Hepatocyte (in vitro differentiated cells): ENCODE measurements at regions not wholly inside any gene's neighbourhood (a gene's known extent, or its start where the extent isn't known, plus 50 kb on each side); places are given as distances from the start of the nearest gene placed in this dataset.

Source experiments
- DNase-seq: peaks from one replicate; pipeline ENCODE4 v3.0.0-alpha.2; 2016; ENCODE audit warnings: low spot score
- H2AFZ ChIP-seq: fragments of 200-600 bp; sonication (generic); 2 replicates; pipeline ENCODE4 v1.6.0; 2016; ENCODE audit warnings: antibody characterized with exemption, mild to moderate bottlenecking
- H3K27ac ChIP-seq: fragments of 200-600 bp; sonication (generic); 2 replicates; pipeline ENCODE4 v1.5.1; 2016; ENCODE audit warnings: mild to moderate bottlenecking
- H3K27me3 ChIP-seq: fragments of 200-600 bp; sonication (generic); 2 replicates; pipeline ENCODE4 v1.6.1; 2016
- H3K36me3 ChIP-seq: fragments of 200-600 bp; sonication (generic); replicated peaks from 2 replicates; pipeline ENCODE4 v1.5.1; 2016; ENCODE audit warnings: low read depth; ENCODE audit not compliant: insufficient read depth
- H3K4me1 ChIP-seq: fragments of 200-600 bp; sonication (generic); 2 replicates; pipeline ENCODE4 v1.5.1; 2016; ENCODE audit warnings: mild to moderate bottlenecking, moderate library complexity; ENCODE audit not compliant: insufficient read depth
- H3K4me2 ChIP-seq: fragments of 200-600 bp; sonication (generic); 2 replicates; pipeline ENCODE4 v1.6.0; 2016
- H3K4me3 ChIP-seq: fragments of 200-600 bp; sonication (generic); 2 replicates; pipeline ENCODE4 v1.5.1; 2016; ENCODE audit warnings: mild to moderate bottlenecking
- H3K79me2 ChIP-seq: fragments of 200-600 bp; sonication (generic); 2 replicates; pipeline ENCODE4 v1.6.0; 2017; ENCODE audit warnings: mild to moderate bottlenecking
- H3K9me2 ChIP-seq: fragments of 200-600 bp; sonication (generic); replicated peaks from 2 replicates; pipeline ENCODE4 v1.6.0; 2017; ENCODE audit warnings: mild to moderate bottlenecking; ENCODE audit not compliant: insufficient read depth
- H3K9me3 ChIP-seq: fragments of 200-600 bp; sonication (generic); 2 replicates; pipeline ENCODE4 v1.5.1; 2016; ENCODE audit warnings: low read depth, mild to moderate bottlenecking
- H4K20me1 ChIP-seq: fragments of 200-600 bp; sonication (generic); 2 replicates; pipeline ENCODE4 v1.6.0; 2016; ENCODE audit warnings: mild to moderate bottlenecking; ENCODE audit not compliant: insufficient read depth, poor library complexity, severe bottlenecking
- CTCF ChIP-seq: fragments of 200-600 bp; sonication (generic); IDR thresholded peaks from 2 replicates; pipeline ENCODE4 v1.5.1; 2016; ENCODE audit warnings: antibody characterized with exemption, mild to moderate bottlenecking; ENCODE audit not compliant: poor library complexity
- EZH2 ChIP-seq: fragments of 200-600 bp; sonication (generic); IDR thresholded peaks from 2 replicates; pipeline ENCODE4 v1.6.1; 2016; ENCODE audit warnings: antibody characterized with exemption, mild to moderate bottlenecking, borderline replicate concordance
- EZH2phosphoT487 ChIP-seq: fragments of 200-600 bp; sonication (generic); IDR thresholded peaks from one replicate; pipeline ENCODE4 v1.6.1; 2018; ENCODE audit warnings: antibody characterized with exemption, mild to moderate bottlenecking, low read depth, moderate library complexity; ENCODE audit not compliant: unreplicated experiment, severe bottlenecking
- WGBS: methylation state at CpG from one replicate; pipeline ENCODE4 v1.1.6; 2016; ENCODE audit warnings: low lambda C conversion rate; ENCODE audit errors: missing lambda C conversion rate; 5-methylcytosine and 5-hydroxymethylcytosine counted together

DNA sequence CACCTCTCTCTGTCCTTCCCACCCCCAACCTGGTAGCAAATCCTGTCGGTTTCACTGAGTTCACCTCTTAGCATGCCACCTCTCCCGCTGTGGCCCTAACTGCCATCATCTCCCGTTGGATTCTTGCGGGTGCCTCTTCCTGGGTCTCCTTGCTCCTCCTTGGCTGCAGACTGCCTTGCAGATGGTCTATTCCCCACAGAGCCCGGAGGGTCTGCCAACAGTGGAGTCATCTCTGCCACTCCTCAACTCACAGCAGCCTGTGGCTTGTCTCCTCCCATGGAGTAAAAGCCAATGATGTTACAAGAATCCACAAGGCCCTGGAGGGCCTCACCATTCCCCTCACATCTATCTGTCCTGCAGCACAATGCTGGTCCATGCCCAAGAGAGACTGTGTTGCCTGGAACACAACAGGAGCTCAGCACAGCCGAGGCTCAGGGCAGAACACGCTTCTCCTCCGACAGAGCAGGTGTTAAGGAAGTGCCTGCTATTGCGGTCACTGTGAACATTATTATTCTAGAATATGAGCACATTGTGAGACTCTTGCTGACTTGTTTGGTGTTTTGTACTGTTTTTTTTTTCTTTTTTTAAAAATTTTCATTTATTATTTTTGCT, 241.8 kb upstream of the SULF2 start:
- Histone ChIP-seq H4K20me1 (no peaks in the 10 kb centered on the region), H3K36me3 (no peaks in the 10 kb centered on the region), H3K79me2 (no peaks in the 10 kb centered on the region), H2AFZ (no peak overlapping the region), H3K9me2 (no peaks in the 10 kb centered on the region), H3K4me2 (no peak overlapping the region), H3K4me3 (no peak overlapping the region), H3K9me3 (no peaks in the 10 kb centered on the region), H3K27ac (no peak overlapping the region), H3K27me3 (no peaks in the 10 kb centered on the region), H3K4me1 (no peaks in the 10 kb centered on the region)
- WGBS, result 87% methylated on average over 9 of the region's 9 CpGs
- TF ChIP-seq CTCF (no peak), EZH2phosphoT487 (no peak), EZH2 (no peak)
- no peak for DNase-seq

- Histone ChIP-seq H3K27ac (no peak overlapping the region), H3K27me3 (no peaks in the 10 kb centered on the region), H3K4me3 (no peak overlapping the region), H3K9me3 (no peaks in the 10 kb centered on the region), H3K79me2 (no peaks in the 10 kb centered on the region), H3K36me3 (no peaks in the 10 kb centered on the region), H3K4me1 (no peaks in the 10 kb centered on the region), H3K4me2 (no peak overlapping the region), H3K9me2 (no peaks in the 10 kb centered on the region), H4K20me1 (no peaks in the 10 kb centered on the region), H2AFZ (no peak overlapping the region)
- no peak for TF ChIP-seq EZH2phosphoT487
- no peak for TF ChIP-seq EZH2
- TF ChIP-seq CTCF, result no peak
- no peak for DNase-seq
- 67% methylated on average over 4 of the region's 4 CpGs for WGBS
These were observed 240.4 kb upstream of the SULF2 start for GRCh38 chr20:48025661-48026060.

GRCh38 chr20:48025051-48025515, 239.8 kb upstream of the SULF2 start:
- Histone ChIP-seq H4K20me1 (no peaks in the 10 kb centered on the region), H3K4me1 (no peaks in the 10 kb centered on the region), H2AFZ (no peak overlapping the region), H3K36me3 (no peaks in the 10 kb centered on the region), H3K27ac (no peak overlapping the region), H3K4me2 (no peak overlapping the region), H3K27me3 (no peaks in the 10 kb centered on the region), H3K79me2 (no peaks in the 10 kb centered on the region), H3K4me3 (no peak overlapping the region), H3K9me3 (no peaks in the 10 kb centered on the region), H3K9me2 (no peaks in the 10 kb centered on the region)
- 63% methylated on average over 13 of the region's 13 CpGs for WGBS
- TF ChIP-seq EZH2 (no peak), CTCF (no peak), EZH2phosphoT487 (no peak)
- DNase-seq, result peak; percentile 45
